ENCODE measurements at regions not wholly inside any gene's neighbourhood (a gene's known extent, or its start where the extent isn't known, plus 50 kb on each side); places are given as distances from the start of the nearest gene placed in this dataset.

DNA sequence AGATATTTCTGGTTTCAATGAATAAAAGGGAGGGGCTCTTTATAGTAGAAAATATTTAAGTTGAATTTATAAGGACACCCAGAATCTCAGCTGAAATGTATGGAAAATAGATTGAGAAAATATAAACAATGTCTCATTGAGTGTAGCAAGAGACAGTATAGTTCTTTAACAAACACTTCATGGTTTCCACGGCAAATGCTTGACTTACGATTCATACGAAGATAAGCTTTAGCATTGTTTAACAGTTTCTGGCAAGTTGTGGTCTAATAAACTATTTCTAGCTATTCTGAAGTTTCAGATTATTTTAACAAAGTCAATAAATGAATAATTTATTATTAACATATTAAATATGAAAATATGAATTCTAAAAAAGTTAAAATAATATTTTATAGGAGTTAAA lies 1419.4 kb downstream of the KCNT2 start:
- ChIA-PET POLR2A (no interaction called here), CTCF (interaction anchor here (0.8 kb wide), 1 partner anchor 15 kb away, joined by 3 read pairs; no protein-coding TSS in a partner anchor), SMC1A (ENCODE audit: uncharacterized antibody, unreplicated experiment) (interaction anchor here (1.0 kb wide), 1 partner anchor 10 kb away, joined by 3 read pairs; no protein-coding TSS in a partner anchor), RAD21 (ENCODE audit: unreplicated experiment) (no interaction called here)
- no peaks in the 10 kb centered on the region for H4K20me1 ChIP-seq (ENCODE audit: control insufficient read depth, insufficient read depth)
- no TSS peak for BruUV-seq (replicated peaks)
- no peak for ATAC-seq
- WGBS (ENCODE audit: insufficient coverage, insufficient replicate concordance, low lambda C conversion rate, missing lambda C conversion rate), result 91% methylated on average over 3 of the region's 3 CpGs
- no peak overlapping the region for H2AFZ ChIP-seq (ENCODE audit: control insufficient read depth, low read depth, low read length)
- H3K4me1 ChIP-seq (ENCODE audit: control insufficient read depth, insufficient read depth, low read length), result no peaks in the 10 kb centered on the region
- no peaks in the 10 kb centered on the region; the same call in 2 of the 3 replicates for H3K9me3 ChIP-seq (replicated peaks; ENCODE audit: control insufficient read depth, insufficient read depth, low read length)
- no peak overlapping the region for H3K4me2 ChIP-seq (ENCODE audit: control insufficient read depth, insufficient read depth)
- FAIRE-seq, result no peak
- H3K79me2 ChIP-seq (ENCODE audit: control insufficient read depth, insufficient read depth, low read length), result no peaks in the 10 kb centered on the region
- H3K36me3 ChIP-seq (ENCODE audit: control insufficient read depth in 2 of 2, insufficient read depth in 2 of 2, low read length in 1 of 2), result no peaks in the 10 kb centered on the region
- TF ChIP-seq BHLHE40 (IDR thresholded peaks at IDR 0.05; ENCODE audit: borderline replicate concordance in 1 of 2, low read depth in 2 of 2, low read length in 1 of 2) (no peak), FOXM1 (IDR thresholded peaks at IDR 0.05; ENCODE audit: low read depth, low read length) (no peak), NR2F1 (conservative IDR thresholded peaks at IDR 0.05) (no peak), ZBED1 (IDR thresholded peaks at IDR 0.05; ENCODE audit: borderline replicate concordance) (no peak), STAT1 (conservative IDR thresholded peaks at IDR 0.05) (no peak), EGR1 (IDR thresholded peaks at IDR 0.05; ENCODE audit: borderline replicate concordance in 1 of 2, low read depth in 2 of 2, low read length in 2 of 2) (no peak), JUND (IDR thresholded peaks at IDR 0.05; ENCODE audit: low read depth, low read length) (no peak), KAT2A (conservative IDR thresholded peaks at IDR 0.05; ENCODE audit: control insufficient read depth, low read depth, low read length) (no peak), TCF7 (IDR thresholded peaks at IDR 0.05; ENCODE audit: borderline replicate concordance) (no peak), MTA2 (IDR thresholded peaks at IDR 0.05; ENCODE audit: low read depth) (no peak)
- TF ChIP-seq, protein P1, sequence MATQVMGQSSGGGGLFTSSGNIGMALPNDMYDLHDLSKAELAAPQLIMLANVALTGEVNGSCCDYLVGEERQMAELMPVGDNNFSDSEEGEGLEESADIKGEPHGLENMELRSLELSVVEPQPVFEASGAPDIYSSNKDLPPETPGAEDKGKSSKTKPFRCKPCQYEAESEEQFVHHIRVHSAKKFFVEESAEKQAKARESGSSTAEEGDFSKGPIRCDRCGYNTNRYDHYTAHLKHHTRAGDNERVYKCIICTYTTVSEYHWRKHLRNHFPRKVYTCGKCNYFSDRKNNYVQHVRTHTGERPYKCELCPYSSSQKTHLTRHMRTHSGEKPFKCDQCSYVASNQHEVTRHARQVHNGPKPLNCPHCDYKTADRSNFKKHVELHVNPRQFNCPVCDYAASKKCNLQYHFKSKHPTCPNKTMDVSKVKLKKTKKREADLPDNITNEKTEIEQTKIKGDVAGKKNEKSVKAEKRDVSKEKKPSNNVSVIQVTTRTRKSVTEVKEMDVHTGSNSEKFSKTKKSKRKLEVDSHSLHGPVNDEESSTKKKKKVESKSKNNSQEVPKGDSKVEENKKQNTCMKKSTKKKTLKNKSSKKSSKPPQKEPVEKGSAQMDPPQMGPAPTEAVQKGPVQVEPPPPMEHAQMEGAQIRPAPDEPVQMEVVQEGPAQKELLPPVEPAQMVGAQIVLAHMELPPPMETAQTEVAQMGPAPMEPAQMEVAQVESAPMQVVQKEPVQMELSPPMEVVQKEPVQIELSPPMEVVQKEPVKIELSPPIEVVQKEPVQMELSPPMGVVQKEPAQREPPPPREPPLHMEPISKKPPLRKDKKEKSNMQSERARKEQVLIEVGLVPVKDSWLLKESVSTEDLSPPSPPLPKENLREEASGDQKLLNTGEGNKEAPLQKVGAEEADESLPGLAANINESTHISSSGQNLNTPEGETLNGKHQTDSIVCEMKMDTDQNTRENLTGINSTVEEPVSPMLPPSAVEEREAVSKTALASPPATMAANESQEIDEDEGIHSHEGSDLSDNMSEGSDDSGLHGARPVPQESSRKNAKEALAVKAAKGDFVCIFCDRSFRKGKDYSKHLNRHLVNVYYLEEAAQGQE (IDR thresholded peaks at IDR 0.05; ENCODE audit: low read depth, low read length), result no peak
- TF ChIP-seq, protein P2, sequence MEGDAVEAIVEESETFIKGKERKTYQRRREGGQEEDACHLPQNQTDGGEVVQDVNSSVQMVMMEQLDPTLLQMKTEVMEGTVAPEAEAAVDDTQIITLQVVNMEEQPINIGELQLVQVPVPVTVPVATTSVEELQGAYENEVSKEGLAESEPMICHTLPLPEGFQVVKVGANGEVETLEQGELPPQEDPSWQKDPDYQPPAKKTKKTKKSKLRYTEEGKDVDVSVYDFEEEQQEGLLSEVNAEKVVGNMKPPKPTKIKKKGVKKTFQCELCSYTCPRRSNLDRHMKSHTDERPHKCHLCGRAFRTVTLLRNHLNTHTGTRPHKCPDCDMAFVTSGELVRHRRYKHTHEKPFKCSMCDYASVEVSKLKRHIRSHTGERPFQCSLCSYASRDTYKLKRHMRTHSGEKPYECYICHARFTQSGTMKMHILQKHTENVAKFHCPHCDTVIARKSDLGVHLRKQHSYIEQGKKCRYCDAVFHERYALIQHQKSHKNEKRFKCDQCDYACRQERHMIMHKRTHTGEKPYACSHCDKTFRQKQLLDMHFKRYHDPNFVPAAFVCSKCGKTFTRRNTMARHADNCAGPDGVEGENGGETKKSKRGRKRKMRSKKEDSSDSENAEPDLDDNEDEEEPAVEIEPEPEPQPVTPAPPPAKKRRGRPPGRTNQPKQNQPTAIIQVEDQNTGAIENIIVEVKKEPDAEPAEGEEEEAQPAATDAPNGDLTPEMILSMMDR (IDR thresholded peaks at IDR 0.05 in 2 of 3, conservative IDR thresholded peaks at IDR 0.05 in 1 of 3; ENCODE audit: control insufficient read depth in 2 of 3, extremely low read depth in 1 of 3, insufficient read depth in 1 of 3, low read depth in 3 of 3, low read length in 3 of 3), result no peak
- no peak for DNase-seq (ENCODE audit: low read depth, low spot score)
- H3K27ac ChIP-seq (ENCODE audit: control insufficient read depth, insufficient read depth), result no peak overlapping the region
- H3K27me3 ChIP-seq (replicated peaks in 1 of 2; ENCODE audit: control insufficient read depth in 2 of 2, insufficient read depth in 2 of 2, low read length in 1 of 2), result peaks cover 0 to 1% of the 10 kb centered on the region in 2 experiments; a peak in 1 of 4 replicates
- H3K9ac ChIP-seq (ENCODE audit: control insufficient read depth, insufficient read depth, low read length), result no peak overlapping the region
- H3K4me3 ChIP-seq, result no peak overlapping the region
- intact Hi-C loops (cut with micrococcal nuclease; ENCODE audit: unreplicated experiment) (no loop called here), in situ Hi-C loops (cut with MboI) (no loop called here)
